SK-N-SH treated with all-trans-retinoic acid at 6 μM for 48 hours (cell line): ENCODE measurements at regions not wholly inside any gene's neighbourhood (a gene's known extent, or its start where the extent isn't known, plus 50 kb on each side); places are given as distances from the start of the nearest gene placed in this dataset.

Experiments used
- CSDC2 ChIP-seq: fragments of 250-450 bp; sonication (Bioruptor Pico); IDR thresholded peaks from 2 replicates; pipeline ENCODE4 v1.5.0; 2020; ENCODE audit warnings: mild to moderate bottlenecking, moderate library complexity
- OSR1 ChIP-seq: fragments of 250-450 bp; sonication (Bioruptor Pico); IDR thresholded peaks from 2 replicates; pipeline ENCODE4 v1.8.0; 2022; ENCODE audit warnings: moderate library complexity, mild to moderate bottlenecking, inconsistent platforms
- PPARA ChIP-seq: fragments of 250-450 bp; sonication (Bioruptor Pico); IDR thresholded peaks from 2 replicates; pipeline ENCODE4 v1.5.0; 2020; ENCODE audit warnings: mild to moderate bottlenecking, borderline replicate concordance
- RARB ChIP-seq: fragments of 250-450 bp; sonication (Bioruptor Pico); IDR thresholded peaks from 2 replicates; pipeline ENCODE4 v1.8.0; 2021; ENCODE audit warnings: mild to moderate bottlenecking, moderate library complexity
- ZFP3 ChIP-seq: fragments of 250-450 bp; sonication (Bioruptor Pico); IDR thresholded peaks from 2 replicates; pipeline ENCODE4 v1.5.0; 2020; ENCODE audit warnings: mild to moderate bottlenecking, moderate library complexity
- ZFP30 ChIP-seq: fragments of 450-650 bp; formaldehyde crosslinking; IDR thresholded peaks from 2 replicates; pipeline ENCODE4 v1.5.0; 2022; ENCODE audit warnings: mild to moderate bottlenecking, moderate library complexity
- ZNF70 ChIP-seq: fragments of 450-650 bp; formaldehyde crosslinking; IDR thresholded peaks from 2 replicates; pipeline ENCODE4 v1.5.0; 2020; ENCODE audit warnings: mild to moderate bottlenecking, moderate library complexity
- TF ChIP-seq, protein P1 (sequence below): fragments of 250-450 bp; sonication (Bioruptor Pico); IDR thresholded peaks from 2 replicates; pipeline ENCODE4 v1.5.0; 2020; ENCODE audit warnings: mild to moderate bottlenecking, moderate library complexity
- TF ChIP-seq, protein P2 (sequence below): fragments of 250-450 bp; sonication (Bioruptor Pico); IDR thresholded peaks from 2 replicates; pipeline ENCODE4 v1.8.0; 2021; ENCODE audit warnings: low read depth, mild to moderate bottlenecking, moderate library complexity, borderline replicate concordance

DNA sequence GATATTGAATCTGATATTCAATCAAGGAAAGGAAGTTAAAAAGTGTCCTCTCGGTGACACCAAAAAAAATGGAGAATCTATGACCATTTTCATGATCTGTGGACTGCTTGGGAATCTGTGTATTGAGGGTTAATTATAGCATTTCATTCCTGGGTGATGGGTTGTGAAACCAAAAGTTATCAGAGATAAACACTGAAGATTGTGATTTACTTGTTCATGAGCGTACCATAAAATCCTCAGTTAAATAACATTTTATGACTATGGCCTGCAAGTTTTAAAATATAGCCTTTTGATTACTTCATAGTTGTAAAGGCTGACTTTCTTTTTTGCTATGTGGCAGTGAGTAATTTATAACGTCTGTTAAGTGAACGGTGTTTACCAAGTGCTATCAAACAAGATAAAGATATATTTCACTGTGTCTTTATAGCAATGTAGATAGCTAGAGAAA lies 267.9 kb upstream of the SEMA6A start:
- no peak for TF ChIP-seq ZFP30 (CRISPR knock-in tag)
- no peak for TF ChIP-seq RARB (CRISPR knock-in tag)
- no peak for TF ChIP-seq PPARA (CRISPR knock-in tag)
- no peak for TF ChIP-seq ZFP3 (CRISPR knock-in tag)
- TF ChIP-seq, protein P1, sequence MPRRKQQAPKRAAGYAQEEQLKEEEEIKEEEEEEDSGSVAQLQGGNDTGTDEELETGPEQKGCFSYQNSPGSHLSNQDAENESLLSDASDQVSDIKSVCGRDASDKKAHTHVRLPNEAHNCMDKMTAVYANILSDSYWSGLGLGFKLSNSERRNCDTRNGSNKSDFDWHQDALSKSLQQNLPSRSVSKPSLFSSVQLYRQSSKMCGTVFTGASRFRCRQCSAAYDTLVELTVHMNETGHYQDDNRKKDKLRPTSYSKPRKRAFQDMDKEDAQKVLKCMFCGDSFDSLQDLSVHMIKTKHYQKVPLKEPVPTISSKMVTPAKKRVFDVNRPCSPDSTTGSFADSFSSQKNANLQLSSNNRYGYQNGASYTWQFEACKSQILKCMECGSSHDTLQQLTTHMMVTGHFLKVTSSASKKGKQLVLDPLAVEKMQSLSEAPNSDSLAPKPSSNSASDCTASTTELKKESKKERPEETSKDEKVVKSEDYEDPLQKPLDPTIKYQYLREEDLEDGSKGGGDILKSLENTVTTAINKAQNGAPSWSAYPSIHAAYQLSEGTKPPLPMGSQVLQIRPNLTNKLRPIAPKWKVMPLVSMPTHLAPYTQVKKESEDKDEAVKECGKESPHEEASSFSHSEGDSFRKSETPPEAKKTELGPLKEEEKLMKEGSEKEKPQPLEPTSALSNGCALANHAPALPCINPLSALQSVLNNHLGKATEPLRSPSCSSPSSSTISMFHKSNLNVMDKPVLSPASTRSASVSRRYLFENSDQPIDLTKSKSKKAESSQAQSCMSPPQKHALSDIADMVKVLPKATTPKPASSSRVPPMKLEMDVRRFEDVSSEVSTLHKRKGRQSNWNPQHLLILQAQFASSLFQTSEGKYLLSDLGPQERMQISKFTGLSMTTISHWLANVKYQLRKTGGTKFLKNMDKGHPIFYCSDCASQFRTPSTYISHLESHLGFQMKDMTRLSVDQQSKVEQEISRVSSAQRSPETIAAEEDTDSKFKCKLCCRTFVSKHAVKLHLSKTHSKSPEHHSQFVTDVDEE (CRISPR knock-in tag): no peak
- TF ChIP-seq CSDC2 (CRISPR knock-in tag): no peak
- no peak for TF ChIP-seq OSR1 (CRISPR knock-in tag)
- TF ChIP-seq, protein P2, sequence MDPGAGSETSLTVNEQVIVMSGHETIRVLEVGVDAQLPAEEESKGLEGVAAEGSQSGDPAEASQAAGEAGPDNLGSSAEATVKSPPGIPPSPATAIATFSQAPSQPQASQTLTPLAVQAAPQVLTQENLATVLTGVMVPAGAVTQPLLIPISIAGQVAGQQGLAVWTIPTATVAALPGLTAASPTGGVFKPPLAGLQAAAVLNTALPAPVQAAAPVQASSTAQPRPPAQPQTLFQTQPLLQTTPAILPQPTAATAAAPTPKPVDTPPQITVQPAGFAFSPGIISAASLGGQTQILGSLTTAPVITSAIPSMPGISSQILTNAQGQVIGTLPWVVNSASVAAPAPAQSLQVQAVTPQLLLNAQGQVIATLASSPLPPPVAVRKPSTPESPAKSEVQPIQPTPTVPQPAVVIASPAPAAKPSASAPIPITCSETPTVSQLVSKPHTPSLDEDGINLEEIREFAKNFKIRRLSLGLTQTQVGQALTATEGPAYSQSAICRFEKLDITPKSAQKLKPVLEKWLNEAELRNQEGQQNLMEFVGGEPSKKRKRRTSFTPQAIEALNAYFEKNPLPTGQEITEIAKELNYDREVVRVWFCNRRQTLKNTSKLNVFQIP: no peak
- no peak for TF ChIP-seq ZNF70
